H54 (cell line): ENCODE measurements at regions not wholly inside any gene's neighbourhood (a gene's known extent, or its start where the extent isn't known, plus 50 kb on each side); places are given as distances from the start of the nearest gene placed in this dataset.
"Not testable (repeated sequence)": the region's sequence is repeated elsewhere in the genome, so short reads cannot be mapped to it uniquely, and the experiment has no call there.

Experiments
- DNase-seq: peaks from one replicate; pipeline ENCODE4 v3.0.0; 2011; ENCODE audit warnings: low spot score, mixed read lengths; ENCODE audit not compliant: insufficient read length
- FAIRE-seq: peaks from 3 replicates; lab custom pipeline; 2011; peaks lifted over from hg19 to GRCh38; lab: Jason Lieb, UNC
- POLR2A ChIP-seq: IDR thresholded peaks from 2 replicates; pipeline ENCODE4 v1.6.1; 2011; ENCODE audit warnings: low read depth, mild to moderate bottlenecking, low read length

DNA sequence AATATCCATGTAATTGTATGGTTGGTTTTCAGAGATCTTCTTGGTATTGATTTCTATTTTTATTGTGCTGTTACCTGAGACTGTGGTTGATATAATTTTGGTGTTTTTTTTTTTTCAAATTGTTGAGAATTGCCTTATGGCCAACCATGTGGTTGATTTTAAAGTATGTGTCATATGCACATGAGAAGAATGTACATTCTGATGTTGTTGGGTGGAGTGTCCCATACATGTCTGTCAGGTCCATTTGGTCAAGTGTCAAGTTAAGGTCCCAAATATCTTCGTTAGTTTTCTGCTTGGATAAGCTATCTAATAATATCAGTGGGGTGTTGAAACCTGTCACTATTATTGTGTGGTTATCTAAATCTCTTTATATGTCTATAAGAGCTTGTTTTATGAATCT, 160.0 kb upstream of the ITGA1 start:
- DNase-seq (no peak), FAIRE-seq (no peak)
- TF ChIP-seq POLR2A = no peak

DNA sequence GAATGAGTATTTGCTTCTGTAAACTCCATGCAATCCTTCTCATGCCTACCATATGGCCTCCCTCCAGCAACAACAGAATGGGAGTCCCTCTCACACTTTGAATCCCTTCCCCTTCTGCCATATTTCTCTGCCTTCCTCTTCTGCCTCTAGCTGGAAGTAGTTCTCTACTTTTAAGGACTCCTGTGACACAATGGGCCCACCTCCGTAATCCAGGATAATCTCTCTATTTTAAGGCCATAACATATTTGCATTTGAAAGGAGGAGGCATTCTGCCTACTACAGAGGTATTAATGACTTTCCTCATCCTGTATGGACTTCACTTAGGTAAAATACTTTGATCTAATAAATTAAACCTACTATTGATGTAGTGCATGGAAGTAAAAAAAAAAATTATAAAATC, 155.4 kb upstream of the ITGA1 start:
- TF ChIP-seq POLR2A = no peak
- DNase-seq (no peak), FAIRE-seq (no peak)

DNA sequence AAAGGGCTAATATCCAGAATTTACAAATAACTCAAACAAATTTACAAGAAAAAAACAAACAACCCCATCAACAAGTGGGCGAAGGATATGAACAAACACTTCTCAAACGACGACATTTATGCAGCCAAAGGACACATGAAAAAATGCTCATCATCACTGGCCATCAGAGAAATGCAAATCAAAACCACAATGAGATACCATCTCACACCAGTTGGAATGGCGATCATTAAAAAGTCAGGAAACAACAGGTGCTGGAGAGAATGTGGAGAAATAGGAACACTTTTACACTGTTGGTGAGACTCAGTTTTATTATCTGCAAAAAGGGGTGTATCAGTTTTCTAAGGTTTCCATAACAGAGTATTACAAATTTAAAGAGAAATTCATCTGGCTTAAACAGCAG, 153.5 kb upstream of the ITGA1 start:
- not testable (repeated sequence) for DNase-seq, FAIRE-seq

DNA sequence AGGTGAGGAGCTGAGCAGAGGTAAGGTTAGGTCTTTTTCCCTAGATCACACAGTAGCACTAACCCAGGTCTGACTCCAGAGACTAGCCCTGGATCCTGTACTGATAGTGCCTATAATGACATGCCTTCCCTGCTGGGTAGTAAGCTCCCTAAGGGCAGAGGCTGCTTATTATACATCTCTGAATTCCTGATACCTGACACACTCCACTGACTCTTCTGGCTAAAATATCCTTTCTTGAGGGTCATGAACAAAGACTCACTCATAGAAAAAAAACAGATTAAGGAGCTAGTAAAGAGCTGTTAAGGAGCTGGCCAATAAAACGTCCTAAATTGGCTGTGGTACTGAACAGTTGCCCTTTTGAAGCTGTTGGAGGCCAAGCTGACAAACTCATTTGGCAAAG, 149.0 kb upstream of the ITGA1 start:
- DNase-seq (no peak), FAIRE-seq (no peak)
- TF ChIP-seq POLR2A = no peak

DNA sequence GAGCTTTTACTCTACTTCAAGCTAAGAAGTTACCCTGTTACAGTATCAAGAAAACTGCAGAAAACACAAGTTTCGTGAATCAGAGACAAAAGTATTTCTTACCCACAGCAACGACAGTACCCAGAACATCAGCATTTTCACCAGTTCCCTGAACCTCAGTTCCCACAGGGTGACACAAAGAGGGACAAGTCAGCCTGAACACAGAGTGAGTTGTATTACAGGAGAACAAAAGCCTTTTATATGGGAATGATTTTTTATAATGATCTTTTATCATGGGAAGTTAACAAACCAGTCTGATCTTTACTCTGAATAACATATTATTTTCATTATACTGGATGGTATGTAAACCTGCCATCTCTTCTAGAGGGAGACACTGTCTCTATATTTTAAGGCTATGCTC, 139.0 kb upstream of the ITGA1 start:
- FAIRE-seq (no peak), DNase-seq (no peak)
- TF ChIP-seq POLR2A = no peak

DNA sequence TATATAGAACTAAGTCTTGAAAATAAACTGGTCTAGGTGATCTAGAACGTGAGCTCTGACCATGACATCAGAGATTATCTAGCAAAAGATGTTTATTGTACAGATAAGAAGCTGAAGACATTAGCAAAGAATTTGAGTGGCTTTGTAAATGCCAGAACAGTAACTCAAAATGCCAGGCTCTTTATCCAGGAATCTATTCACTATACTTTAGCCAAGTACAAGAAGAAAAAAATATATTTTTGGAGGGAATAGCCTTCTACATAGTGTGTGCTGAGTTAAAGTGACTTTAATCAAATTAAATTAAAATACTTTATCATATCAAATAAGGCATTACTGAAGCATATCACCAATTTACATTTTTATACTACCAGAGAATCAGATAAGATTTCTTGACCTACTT, 132.6 kb upstream of the ITGA1 start:
- TF ChIP-seq POLR2A = no peak
- DNase-seq (no peak), FAIRE-seq (no peak)

DNA sequence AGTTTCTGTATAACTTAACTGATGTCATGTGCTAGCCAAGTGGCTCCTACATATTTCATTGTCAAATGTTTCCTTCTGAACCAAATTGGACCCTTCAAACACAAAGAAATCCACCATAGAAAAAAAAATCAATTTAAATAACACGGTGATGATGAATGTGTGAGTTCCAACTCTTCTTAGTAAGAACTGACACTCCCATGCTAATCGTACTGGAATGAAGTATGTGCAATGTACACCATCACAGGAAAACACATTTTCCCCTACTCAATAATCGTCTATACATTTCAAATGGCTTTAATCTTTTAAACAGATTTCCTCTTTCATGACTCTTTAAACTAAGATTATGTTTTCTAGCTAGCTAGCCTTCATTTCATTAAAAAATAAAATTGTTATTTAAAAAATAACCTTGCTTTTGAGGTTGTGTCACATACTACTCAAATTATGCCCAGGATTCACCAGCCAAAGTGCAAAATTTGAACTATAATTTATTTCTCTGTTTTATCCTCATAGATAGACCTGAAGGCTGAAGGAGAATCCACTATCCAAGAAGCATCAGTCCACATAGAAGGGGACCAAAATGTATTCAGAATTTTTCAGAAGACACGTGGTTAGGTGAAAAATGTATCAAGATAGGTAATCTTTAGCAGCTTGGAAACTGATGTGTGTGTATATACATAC, 131.0 kb upstream of the ITGA1 start:
- no peak for FAIRE-seq
- DNase-seq = no peak
- TF ChIP-seq POLR2A = no peak

DNA sequence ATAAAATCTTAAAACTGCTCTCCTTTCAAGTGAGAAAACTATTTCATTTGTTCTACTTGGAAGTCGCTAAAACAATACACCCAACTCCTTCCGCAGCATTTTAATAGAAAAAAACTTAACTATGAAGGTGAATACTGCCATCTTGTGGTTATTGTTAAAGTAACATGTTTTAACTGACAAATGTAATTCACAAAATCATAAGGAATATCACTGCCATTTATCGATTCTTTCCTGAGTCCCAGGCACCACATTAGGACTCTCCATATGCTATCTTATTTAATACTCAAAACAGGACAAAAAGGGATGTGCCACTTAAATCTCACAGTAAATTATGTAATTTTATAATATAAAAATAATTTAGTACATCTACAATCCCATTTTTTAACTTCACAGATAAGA, 130.5 kb upstream of the ITGA1 start:
- FAIRE-seq (peak; percentile 68), DNase-seq (peak; percentile 1)
- TF ChIP-seq POLR2A = no peak

DNA sequence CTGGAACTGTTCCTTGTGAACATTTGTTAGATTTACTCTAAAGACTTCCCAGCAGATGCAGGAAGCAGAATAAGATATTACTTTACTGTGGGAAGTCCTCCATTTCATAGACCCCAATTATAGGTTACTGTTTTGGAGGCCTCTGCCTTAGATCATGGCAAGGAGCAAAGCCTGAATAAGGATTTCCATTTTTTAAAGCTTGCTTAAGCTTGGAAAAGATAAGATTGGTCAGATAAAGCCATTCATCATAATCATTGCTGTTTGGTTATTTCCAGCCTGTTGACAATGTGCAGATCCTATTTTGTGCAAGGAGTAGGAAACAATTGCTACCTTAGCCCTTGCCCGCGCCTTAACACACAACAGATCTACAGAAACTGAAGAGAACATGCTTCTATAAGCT, 129.5 kb upstream of the ITGA1 start:
- FAIRE-seq (no peak), DNase-seq (no peak)
- TF ChIP-seq POLR2A = no peak

DNA sequence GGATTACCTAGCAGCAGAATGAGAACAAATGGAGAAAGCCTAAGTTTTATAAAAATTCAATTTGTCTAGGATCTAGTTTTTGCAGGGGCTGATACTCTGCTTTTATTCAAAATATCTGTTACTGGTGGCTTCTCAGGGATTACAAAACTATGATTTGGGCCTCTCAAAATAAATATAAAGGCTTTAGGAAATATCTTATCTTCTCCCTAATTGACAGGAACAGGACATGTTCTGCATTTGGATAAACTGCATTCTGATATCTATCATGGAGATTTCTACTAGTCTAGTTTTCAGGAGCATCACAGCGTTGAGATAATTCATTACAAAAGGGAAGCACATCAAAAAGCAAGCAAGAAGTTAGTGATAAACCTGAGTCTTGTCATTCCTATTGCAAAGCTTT, 127.1 kb upstream of the ITGA1 start:
- no peak for FAIRE-seq
- DNase-seq = no peak
- no peak for TF ChIP-seq POLR2A

DNA sequence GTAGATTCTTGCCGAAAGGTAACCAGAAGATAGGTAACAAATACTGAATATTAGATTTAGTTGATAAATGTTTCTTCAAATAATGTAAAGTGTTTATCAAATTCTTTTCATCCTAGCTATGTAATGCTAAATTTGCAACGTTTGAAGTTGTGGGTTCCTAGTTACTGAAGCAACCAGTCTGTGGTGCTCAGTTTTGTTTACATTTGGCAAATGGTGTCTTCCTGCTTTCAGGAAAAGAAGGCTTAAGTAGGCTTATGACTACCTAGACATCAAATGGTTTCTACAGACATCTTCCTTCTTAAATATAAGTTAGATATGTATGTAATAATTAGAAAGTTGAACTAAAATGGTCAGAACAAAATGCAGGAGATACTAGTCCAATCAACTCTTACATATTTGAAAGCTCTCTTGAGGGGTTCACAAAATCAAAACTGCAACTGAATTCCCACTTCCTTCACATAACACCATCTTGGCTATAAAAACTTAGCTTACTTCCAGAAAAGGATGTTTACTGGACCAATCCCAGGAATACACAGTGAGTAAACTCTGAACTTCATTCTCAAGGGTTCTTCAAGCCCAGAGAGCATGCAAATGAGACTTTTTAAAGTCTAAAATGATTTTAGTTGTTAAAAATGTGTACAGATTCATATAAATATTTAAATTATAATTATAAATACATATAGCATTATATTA, 125.7 kb upstream of the ITGA1 start:
- no peak for TF ChIP-seq POLR2A
- no peak for DNase-seq
- no peak for FAIRE-seq

DNA sequence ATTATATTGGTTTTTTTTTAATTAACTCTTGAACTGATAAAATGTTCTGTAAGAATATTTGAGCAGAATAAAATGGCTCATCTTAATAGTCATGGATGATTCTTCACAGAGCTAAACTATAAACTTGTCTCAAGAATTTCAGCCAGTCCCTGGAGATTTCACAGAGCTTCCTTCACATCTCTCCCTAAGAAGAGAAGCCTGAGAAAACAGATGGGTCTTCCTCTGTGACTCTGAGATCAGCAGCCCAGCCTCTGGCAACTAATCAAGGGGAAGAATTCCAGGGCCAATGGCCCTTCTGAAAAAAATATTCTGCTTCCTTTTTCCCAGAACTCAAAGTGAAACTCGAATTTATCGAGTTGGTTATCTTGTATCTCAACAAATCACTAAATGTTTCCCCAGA, 122.2 kb upstream of the ITGA1 start:
- no peak for DNase-seq
- TF ChIP-seq POLR2A = no peak
- FAIRE-seq = no peak

DNA sequence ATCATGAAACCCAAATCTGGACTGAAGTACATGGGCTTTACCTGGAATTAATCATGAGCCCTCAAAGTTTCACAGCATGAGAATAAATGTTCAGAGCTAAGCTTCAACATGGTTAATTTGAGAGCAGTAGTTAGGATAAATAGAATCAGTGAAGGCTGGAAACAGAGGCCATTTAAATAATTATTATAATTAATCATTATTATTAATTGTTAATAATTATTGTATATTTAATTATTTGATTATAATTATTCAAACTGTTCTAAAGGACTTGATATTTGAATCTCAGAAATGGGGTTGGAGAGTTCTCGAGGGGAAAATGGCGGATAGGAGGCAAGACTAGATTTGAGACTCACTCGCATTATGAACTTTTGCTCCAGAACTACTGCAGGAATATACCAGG, 119.6 kb upstream of the ITGA1 start:
- TF ChIP-seq POLR2A = no peak
- DNase-seq (no peak), FAIRE-seq (no peak)

DNA sequence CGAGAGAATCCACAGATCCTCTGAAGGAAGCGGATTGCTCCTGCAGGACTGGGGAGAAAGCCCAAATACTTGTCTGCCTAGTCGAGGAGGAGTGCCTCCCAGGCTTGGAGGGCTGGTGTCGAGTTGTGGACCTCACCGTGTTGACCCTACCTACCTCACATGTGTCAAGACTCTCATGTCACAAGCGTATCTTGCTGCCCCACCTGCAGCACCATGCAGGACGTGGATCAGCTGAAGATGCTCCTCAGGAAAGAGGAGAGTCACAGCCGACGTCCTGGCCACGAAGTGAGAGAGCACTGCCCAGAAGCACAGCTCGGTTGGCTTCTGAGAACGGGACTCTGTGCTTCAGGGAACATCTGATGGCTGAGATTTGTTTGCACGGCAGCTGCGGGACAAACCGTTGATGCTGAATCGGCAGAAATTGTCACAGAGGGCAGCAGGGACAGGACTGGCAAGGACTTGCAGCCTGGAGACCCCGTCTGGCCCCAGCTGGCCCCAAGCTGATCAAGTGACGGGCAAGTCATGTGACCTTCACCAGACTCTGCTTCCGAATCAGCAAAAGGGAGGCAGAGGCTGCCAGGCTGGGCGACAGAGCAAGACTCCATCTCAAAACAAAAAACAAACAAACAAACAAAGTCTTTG, 119.1 kb upstream of the ITGA1 start:
- DNase-seq (no peak), FAIRE-seq (no peak)
- no peak for TF ChIP-seq POLR2A

DNA sequence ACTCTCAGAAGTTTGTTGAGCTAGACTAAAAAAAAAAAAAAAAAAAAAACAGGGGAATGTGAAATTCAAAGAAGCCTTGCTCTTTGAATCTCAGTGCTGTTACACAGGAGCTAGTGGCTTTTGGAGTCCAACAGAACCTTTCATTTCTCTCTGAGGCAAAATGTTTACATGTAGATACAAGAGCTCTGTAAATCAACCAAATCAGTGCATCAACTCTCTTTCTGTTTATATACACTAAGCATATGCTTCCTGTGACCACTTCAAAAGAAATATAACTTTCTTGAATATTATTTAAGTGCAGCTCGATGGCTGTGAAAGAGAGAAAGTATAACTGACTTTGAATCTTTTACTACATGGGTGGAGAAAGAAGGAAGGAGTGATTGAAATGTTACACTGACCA, 115.3 kb upstream of the ITGA1 start:
- DNase-seq = no peak
- no peak for FAIRE-seq
- no peak for TF ChIP-seq POLR2A
